Liver (tissue), 8 donors: ENCODE measurements at regions not wholly inside any gene's neighbourhood (a gene's known extent, or its start where the extent isn't known, plus 50 kb on each side); places are given as distances from the start of the nearest gene placed in this dataset.

Source experiments
- DNase-seq: peaks from one replicate; pipeline ENCODE4 v3.0.0-alpha.2; 2017; ENCODE audit warnings: low spot score
- H3K27ac ChIP-seq, 2 donors: one replicate each; pipeline ENCODE4 v1.7.0; 2013; ENCODE audit warnings: inconsistent platforms in 2 of 2, low read length in 2 of 2, control low read depth in 1 of 2, low read depth in 1 of 2, mild to moderate bottlenecking in 1 of 2
- H3K27me3 ChIP-seq, 4 donors: one replicate each; pipeline versions ENCODE4 v1.6.1 to v1.7.0; 2013; ENCODE audit warnings: low read length in 3 of 4, inconsistent platforms in 1 of 4, mild to moderate bottlenecking in 1 of 4, moderate library complexity in 1 of 4; ENCODE audit not compliant: control insufficient read depth in 4 of 4, insufficient read depth in 4 of 4
- H3K36me3 ChIP-seq, 4 donors: one replicate each; pipeline versions ENCODE4 v1.6.1 to v1.7.0; 2013; ENCODE audit warnings: low read length in 3 of 4, mild to moderate bottlenecking in 3 of 4, low read depth in 1 of 4, moderate library complexity in 1 of 4; ENCODE audit not compliant: control insufficient read depth in 4 of 4, insufficient read depth in 3 of 4
- H3K4me1 ChIP-seq, 4 donors: one replicate each; pipeline versions ENCODE4 v1.6.1 to v1.7.0; 2013; ENCODE audit warnings: low read length in 3 of 4, mild to moderate bottlenecking in 3 of 4, moderate library complexity in 1 of 4; ENCODE audit not compliant: control insufficient read depth in 4 of 4, insufficient read depth in 4 of 4
- H3K4me3 ChIP-seq, 3 donors: one replicate each; pipeline versions ENCODE4 v1.6.1 to v1.7.0; 2013; ENCODE audit warnings: low read length in 3 of 3, control low read depth in 1 of 3, low read depth in 1 of 3, mild to moderate bottlenecking in 1 of 3
- H3K9ac ChIP-seq, 2 donors: one replicate each; pipeline ENCODE4 v1.7.0; 2013; ENCODE audit warnings: low read length in 2 of 2, mild to moderate bottlenecking in 2 of 2, moderate library complexity in 2 of 2, control low read depth in 1 of 2, low read depth in 1 of 2
- H3K9me3 ChIP-seq, 4 donors: one replicate each; pipeline versions ENCODE4 v1.6.1 to v1.7.0; 2013; ENCODE audit warnings: low read length in 3 of 4; ENCODE audit not compliant: control insufficient read depth in 4 of 4
- EGR1 ChIP-seq, 2 donors: IDR thresholded peaks; 2 replicates each; pipeline ENCODE4 v1.6.1; 2016 to 2018; ENCODE audit warnings: antibody characterized with exemption in 2 of 2, low read depth in 2 of 2
- FOXA1 ChIP-seq: IDR thresholded peaks from 2 replicates; pipeline ENCODE4 v1.6.1; 2016; ENCODE audit warnings: antibody characterized with exemption
- FOXA2 ChIP-seq: IDR thresholded peaks from 2 replicates; pipeline ENCODE4 v1.6.1; 2016; ENCODE audit warnings: antibody characterized with exemption
- GABPA ChIP-seq, 2 donors: IDR thresholded peaks in 1 of 2; conservative IDR thresholded peaks in 1 of 2; 2 replicates each; pipeline ENCODE4 v1.6.1; 2016; ENCODE audit warnings: antibody characterized with exemption in 2 of 2, mild to moderate bottlenecking in 1 of 2, moderate library complexity in 1 of 2
- HNF4A ChIP-seq, 2 donors: conservative IDR thresholded peaks; 2 replicates each; pipeline ENCODE4 v1.6.1; 2016; ENCODE audit warnings: antibody characterized with exemption in 2 of 2, mild to moderate bottlenecking in 2 of 2
- HNF4G ChIP-seq: IDR thresholded peaks from 2 replicates; pipeline ENCODE4 v1.6.1; 2016; ENCODE audit warnings: antibody characterized with exemption
- JUND ChIP-seq, 2 donors: IDR thresholded peaks; 2 replicates each; pipeline ENCODE4 v1.6.1; 2016; ENCODE audit warnings: antibody characterized with exemption in 2 of 2
- NR2F2 ChIP-seq: IDR thresholded peaks from 2 replicates; pipeline ENCODE4 v1.6.1; 2016; ENCODE audit warnings: antibody characterized with exemption
- RAD21 ChIP-seq, 2 donors: IDR thresholded peaks; 2 replicates each; pipeline ENCODE4 v1.6.1; 2016; ENCODE audit warnings: antibody characterized with exemption in 2 of 2, mild to moderate bottlenecking in 2 of 2
- RXRA ChIP-seq, 2 donors: IDR thresholded peaks; 2 replicates each; pipeline ENCODE4 v1.6.1; 2017 to 2018; ENCODE audit warnings: antibody characterized with exemption in 2 of 2, mild to moderate bottlenecking in 1 of 2
- SP1 ChIP-seq: IDR thresholded peaks from 2 replicates; pipeline ENCODE4 v1.6.1; 2018; ENCODE audit warnings: antibody characterized with exemption, mild to moderate bottlenecking
- TAF1 ChIP-seq: conservative IDR thresholded peaks from 2 replicates; pipeline ENCODE4 v1.6.1; 2016; ENCODE audit warnings: antibody characterized with exemption, mild to moderate bottlenecking
- YY1 ChIP-seq: IDR thresholded peaks from 2 replicates; pipeline ENCODE4 v1.6.1; 2016; ENCODE audit warnings: antibody characterized with exemption, mild to moderate bottlenecking
- WGBS: extraction: QIAGEN DNeasy Blood & Tissue Kit; methylation state at CpG from one replicate; pipeline ENCODE4 v1.1.7; 2013; 5-methylcytosine and 5-hydroxymethylcytosine counted together
- TF ChIP-seq, protein P1 (sequence below): fragments of 150-350 bp; IDR thresholded peaks from 2 replicates; pipeline ENCODE4 v1.5.1; 2017; ENCODE audit warnings: improper control_type of control experiment, low read depth, low read length; ENCODE audit not compliant: missing input control
- TF ChIP-seq, protein P2 (sequence below): IDR thresholded peaks from 2 replicates; pipeline ENCODE4 v1.6.1; 2016; ENCODE audit warnings: antibody characterized with exemption
- TF ChIP-seq, protein P3 (sequence below): IDR thresholded peaks from 2 replicates; pipeline ENCODE4 v1.6.1; 2016; ENCODE audit warnings: antibody characterized with exemption
- TF ChIP-seq, protein P4 (sequence below): IDR thresholded peaks from 2 replicates; pipeline ENCODE4 v1.6.1; 2016; ENCODE audit warnings: antibody characterized with exemption
- TF ChIP-seq, protein P5 (sequence below): IDR thresholded peaks from 2 replicates; pipeline ENCODE4 v1.6.1; 2016; ENCODE audit warnings: antibody characterized with exemption, mild to moderate bottlenecking
- donor health status: healthy.
- donor health status: healthy.
- donor health status: healthy.
- donor health status: healthy.
- donor health status: healthy.

DNA sequence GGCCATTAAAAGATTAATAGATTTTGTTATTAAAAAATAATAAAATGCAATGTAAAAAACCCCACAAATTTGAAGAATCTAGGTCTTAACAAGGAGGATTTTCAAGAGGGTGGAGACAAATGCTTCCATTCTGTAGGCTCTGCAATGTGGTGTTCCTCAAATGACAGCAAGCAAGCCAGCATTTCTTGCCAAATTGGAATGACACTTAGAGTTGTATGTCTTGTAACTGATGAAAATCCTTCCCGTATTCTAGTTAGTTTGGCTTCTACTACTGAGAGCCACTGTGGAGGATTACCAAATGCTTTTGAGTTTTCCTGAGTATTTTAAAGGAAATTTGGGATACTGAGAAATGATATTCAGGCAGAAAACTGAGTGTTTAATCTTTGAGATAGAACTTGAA lies 1225.5 kb upstream of the CITED2 start:
- H3K27me3 ChIP-seq = no peaks in the 10 kb centered on the region

DNA sequence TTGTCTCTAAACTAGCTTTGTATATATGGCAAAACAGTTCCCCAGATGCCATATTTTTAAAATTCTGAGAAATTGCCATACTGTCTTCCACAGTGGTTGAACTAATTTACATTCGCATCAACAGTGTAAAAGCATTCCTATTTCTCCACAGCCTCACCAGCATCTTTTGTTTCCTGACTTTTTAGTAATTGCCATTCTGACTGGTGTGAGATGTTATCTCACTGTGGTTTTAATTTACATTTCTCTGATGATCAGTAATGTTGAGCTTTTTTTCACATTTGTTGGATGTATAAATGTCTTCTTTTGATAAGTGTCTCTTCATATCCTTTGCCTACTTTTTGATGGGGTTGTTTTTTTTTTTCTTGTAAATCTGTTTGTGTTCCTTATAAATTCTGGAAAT lies 1222.7 kb upstream of the CITED2 start:
- no peak for DNase-seq
- WGBS = 91% methylated on average over 1 of the region's 1 CpG
- TF ChIP-seq GABPA (IDR thresholded peaks at IDR 0.05 in 1 of 2, conservative IDR thresholded peaks at IDR 0.05 in 1 of 2) = no peak
- no peak for TF ChIP-seq FOXA1
- no peak for TF ChIP-seq HNF4A (conservative IDR thresholded peaks at IDR 0.05)
- TF ChIP-seq, protein P1, sequence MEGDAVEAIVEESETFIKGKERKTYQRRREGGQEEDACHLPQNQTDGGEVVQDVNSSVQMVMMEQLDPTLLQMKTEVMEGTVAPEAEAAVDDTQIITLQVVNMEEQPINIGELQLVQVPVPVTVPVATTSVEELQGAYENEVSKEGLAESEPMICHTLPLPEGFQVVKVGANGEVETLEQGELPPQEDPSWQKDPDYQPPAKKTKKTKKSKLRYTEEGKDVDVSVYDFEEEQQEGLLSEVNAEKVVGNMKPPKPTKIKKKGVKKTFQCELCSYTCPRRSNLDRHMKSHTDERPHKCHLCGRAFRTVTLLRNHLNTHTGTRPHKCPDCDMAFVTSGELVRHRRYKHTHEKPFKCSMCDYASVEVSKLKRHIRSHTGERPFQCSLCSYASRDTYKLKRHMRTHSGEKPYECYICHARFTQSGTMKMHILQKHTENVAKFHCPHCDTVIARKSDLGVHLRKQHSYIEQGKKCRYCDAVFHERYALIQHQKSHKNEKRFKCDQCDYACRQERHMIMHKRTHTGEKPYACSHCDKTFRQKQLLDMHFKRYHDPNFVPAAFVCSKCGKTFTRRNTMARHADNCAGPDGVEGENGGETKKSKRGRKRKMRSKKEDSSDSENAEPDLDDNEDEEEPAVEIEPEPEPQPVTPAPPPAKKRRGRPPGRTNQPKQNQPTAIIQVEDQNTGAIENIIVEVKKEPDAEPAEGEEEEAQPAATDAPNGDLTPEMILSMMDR = no peak
- TF ChIP-seq, protein P2, sequence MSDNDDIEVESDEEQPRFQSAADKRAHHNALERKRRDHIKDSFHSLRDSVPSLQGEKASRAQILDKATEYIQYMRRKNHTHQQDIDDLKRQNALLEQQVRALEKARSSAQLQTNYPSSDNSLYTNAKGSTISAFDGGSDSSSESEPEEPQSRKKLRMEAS = no peak
- no peak for TF ChIP-seq RXRA (IDR thresholded peaks at IDR 0.05)
- no peak for TF ChIP-seq FOXA2
- TF ChIP-seq, protein P3, sequence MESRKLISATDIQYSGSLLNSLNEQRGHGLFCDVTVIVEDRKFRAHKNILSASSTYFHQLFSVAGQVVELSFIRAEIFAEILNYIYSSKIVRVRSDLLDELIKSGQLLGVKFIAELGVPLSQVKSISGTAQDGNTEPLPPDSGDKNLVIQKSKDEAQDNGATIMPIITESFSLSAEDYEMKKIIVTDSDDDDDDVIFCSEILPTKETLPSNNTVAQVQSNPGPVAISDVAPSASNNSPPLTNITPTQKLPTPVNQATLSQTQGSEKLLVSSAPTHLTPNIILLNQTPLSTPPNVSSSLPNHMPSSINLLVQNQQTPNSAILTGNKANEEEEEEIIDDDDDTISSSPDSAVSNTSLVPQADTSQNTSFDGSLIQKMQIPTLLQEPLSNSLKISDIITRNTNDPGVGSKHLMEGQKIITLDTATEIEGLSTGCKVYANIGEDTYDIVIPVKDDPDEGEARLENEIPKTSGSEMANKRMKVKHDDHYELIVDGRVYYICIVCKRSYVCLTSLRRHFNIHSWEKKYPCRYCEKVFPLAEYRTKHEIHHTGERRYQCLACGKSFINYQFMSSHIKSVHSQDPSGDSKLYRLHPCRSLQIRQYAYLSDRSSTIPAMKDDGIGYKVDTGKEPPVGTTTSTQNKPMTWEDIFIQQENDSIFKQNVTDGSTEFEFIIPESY = no peak
- no peak overlapping the region for H3K4me3 ChIP-seq
- no peaks in the 10 kb centered on the region for H3K9me3 ChIP-seq
- no peaks in the 10 kb centered on the region for H3K4me1 ChIP-seq
- H3K36me3 ChIP-seq = no peaks in the 10 kb centered on the region
- no peaks in the 10 kb centered on the region for H3K27me3 ChIP-seq
- H3K9ac ChIP-seq = no peak overlapping the region
- H3K27ac ChIP-seq = no peak overlapping the region

More for the DNA sequence above, 1225.5 kb upstream of the CITED2 start:
- H3K4me1 ChIP-seq = no peaks in the 10 kb centered on the region
- H3K27ac ChIP-seq = no peak overlapping the region
- no peaks in the 10 kb centered on the region for H3K9me3 ChIP-seq
- H3K36me3 ChIP-seq = no peaks in the 10 kb centered on the region
- TF ChIP-seq, protein P4, sequence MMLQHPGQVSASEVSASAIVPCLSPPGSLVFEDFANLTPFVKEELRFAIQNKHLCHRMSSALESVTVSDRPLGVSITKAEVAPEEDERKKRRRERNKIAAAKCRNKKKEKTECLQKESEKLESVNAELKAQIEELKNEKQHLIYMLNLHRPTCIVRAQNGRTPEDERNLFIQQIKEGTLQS = no peak
- TF ChIP-seq RAD21 (IDR thresholded peaks at IDR 0.05) = no peak
- TF ChIP-seq, protein P3 = no peak
- no peak for TF ChIP-seq JUND (IDR thresholded peaks at IDR 0.05)
- TF ChIP-seq RXRA (IDR thresholded peaks at IDR 0.05) = no peak
- no peak for TF ChIP-seq NR2F2
- TF ChIP-seq YY1 = no peak
- no peak for TF ChIP-seq HNF4A (conservative IDR thresholded peaks at IDR 0.05)
- no peak for TF ChIP-seq GABPA (IDR thresholded peaks at IDR 0.05 in 1 of 2, conservative IDR thresholded peaks at IDR 0.05 in 1 of 2)
- TF ChIP-seq, protein P5, sequence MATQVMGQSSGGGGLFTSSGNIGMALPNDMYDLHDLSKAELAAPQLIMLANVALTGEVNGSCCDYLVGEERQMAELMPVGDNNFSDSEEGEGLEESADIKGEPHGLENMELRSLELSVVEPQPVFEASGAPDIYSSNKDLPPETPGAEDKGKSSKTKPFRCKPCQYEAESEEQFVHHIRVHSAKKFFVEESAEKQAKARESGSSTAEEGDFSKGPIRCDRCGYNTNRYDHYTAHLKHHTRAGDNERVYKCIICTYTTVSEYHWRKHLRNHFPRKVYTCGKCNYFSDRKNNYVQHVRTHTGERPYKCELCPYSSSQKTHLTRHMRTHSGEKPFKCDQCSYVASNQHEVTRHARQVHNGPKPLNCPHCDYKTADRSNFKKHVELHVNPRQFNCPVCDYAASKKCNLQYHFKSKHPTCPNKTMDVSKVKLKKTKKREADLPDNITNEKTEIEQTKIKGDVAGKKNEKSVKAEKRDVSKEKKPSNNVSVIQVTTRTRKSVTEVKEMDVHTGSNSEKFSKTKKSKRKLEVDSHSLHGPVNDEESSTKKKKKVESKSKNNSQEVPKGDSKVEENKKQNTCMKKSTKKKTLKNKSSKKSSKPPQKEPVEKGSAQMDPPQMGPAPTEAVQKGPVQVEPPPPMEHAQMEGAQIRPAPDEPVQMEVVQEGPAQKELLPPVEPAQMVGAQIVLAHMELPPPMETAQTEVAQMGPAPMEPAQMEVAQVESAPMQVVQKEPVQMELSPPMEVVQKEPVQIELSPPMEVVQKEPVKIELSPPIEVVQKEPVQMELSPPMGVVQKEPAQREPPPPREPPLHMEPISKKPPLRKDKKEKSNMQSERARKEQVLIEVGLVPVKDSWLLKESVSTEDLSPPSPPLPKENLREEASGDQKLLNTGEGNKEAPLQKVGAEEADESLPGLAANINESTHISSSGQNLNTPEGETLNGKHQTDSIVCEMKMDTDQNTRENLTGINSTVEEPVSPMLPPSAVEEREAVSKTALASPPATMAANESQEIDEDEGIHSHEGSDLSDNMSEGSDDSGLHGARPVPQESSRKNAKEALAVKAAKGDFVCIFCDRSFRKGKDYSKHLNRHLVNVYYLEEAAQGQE = no peak
- no peak for TF ChIP-seq EGR1 (IDR thresholded peaks at IDR 0.05; ENCODE audit: low read depth in 2 of 2)
- no peak for TF ChIP-seq SP1
- TF ChIP-seq TAF1 = no peak
- TF ChIP-seq, protein P2 = no peak
- no peak for TF ChIP-seq HNF4G
- TF ChIP-seq, protein P1 = no peak
- TF ChIP-seq FOXA2 = no peak
- no peak for TF ChIP-seq FOXA1
- no peak for DNase-seq
- WGBS = 80% methylated on average over 1 of the region's 1 CpG
- H3K9ac ChIP-seq = no peak overlapping the region
- H3K4me3 ChIP-seq = no peak overlapping the region
